Activated CD8-positive, alpha-beta T cell treated with anti-CD3 and anti-CD28 coated beads, Interleukin-2, amount 10 ng/mL, durations not matched to agents 7 days and 5 days (primary cell): ENCODE measurements at regions not wholly inside any gene's neighbourhood (a gene's known extent, or its start where the extent isn't known, plus 50 kb on each side); places are given as distances from the start of the nearest gene placed in this dataset.

Experiments
- ATAC-seq: fragments of 150-1000 bp; cut with Tn5 transposase; one replicate; pipeline ENCODE4 v1.10.0; 2021; ENCODE audit warnings: moderate library complexity
- CTCF ChIA-PET: fragments of 350-600 bp; sonication (Branson Sonifier 250); formaldehyde crosslinking; loops from one replicate; lab custom pipeline; 2021; ENCODE audit warnings: antibody characterized with exemption; lab: Charles Lee
- POLR2A ChIA-PET: fragments of 350-600 bp; sonication (Branson Sonifier 250); formaldehyde crosslinking; loops from one replicate; lab custom pipeline; 2021; ENCODE audit warnings: antibody characterized with exemption; lab: Charles Lee
- DNase-seq: peaks from one replicate; pipeline ENCODE4 v3.0.0-alpha.2; 2020
- H3K27ac Mint-ChIP-seq: one replicate; pipeline ENCODE4 v1.8.0; 2021; ENCODE audit warnings: mild to moderate bottlenecking, mixed read lengths
- H3K27me3 Mint-ChIP-seq: one replicate; pipeline ENCODE4 v1.8.0; 2021; ENCODE audit warnings: low read depth, mixed read lengths
- H3K36me3 Mint-ChIP-seq: one replicate; pipeline ENCODE4 v1.8.0; 2021; ENCODE audit warnings: low read depth, mixed read lengths
- H3K4me1 Mint-ChIP-seq: one replicate; pipeline ENCODE4 v1.8.0; 2021; ENCODE audit warnings: low read depth, mixed read lengths
- H3K4me3 Mint-ChIP-seq: one replicate; pipeline ENCODE4 v1.8.0; 2021; ENCODE audit warnings: mild to moderate bottlenecking, mixed read lengths
- H3K9me3 Mint-ChIP-seq: one replicate; pipeline ENCODE4 v1.8.0; 2022; ENCODE audit warnings: mixed read lengths; ENCODE audit not compliant: insufficient read depth

GRCh38 chr10:26642896-26643653 lies 54.4 kb upstream of the PDSS1 start:
- ChIA-PET POLR2A (no interaction called here), CTCF (no interaction called here)
- no peaks in the 10 kb centered on the region for H3K36me3 Mint-ChIP-seq
- H3K9me3 Mint-ChIP-seq, result no peaks in the 10 kb centered on the region
- H3K4me1 Mint-ChIP-seq, result no peaks in the 10 kb centered on the region
- H3K27ac Mint-ChIP-seq, result no peak overlapping the region
- H3K27me3 Mint-ChIP-seq, result no peaks in the 10 kb centered on the region
- no peak overlapping the region for H3K4me3 Mint-ChIP-seq
- DNase-seq (no peak), ATAC-seq (no peak)

GRCh38 chr10:26647602-26648244 lies 49.8 kb upstream of the PDSS1 start:
- no peaks in the 10 kb centered on the region for H3K4me1 Mint-ChIP-seq
- H3K27me3 Mint-ChIP-seq, result peaks cover 5% of the 10 kb centered on the region
- H3K4me3 Mint-ChIP-seq, result no peak overlapping the region

More at GRCh38 chr10:26647602-26648244, 49.8 kb upstream of the PDSS1 start:
- no peaks in the 10 kb centered on the region for H3K36me3 Mint-ChIP-seq
- ChIA-PET CTCF (no interaction called here), POLR2A (no interaction called here)
- ATAC-seq, result no peak
- H3K27ac Mint-ChIP-seq, result no peak overlapping the region
- DNase-seq, result no peak
- no peaks in the 10 kb centered on the region for H3K9me3 Mint-ChIP-seq
